Smooth muscle cell (in vitro differentiated cells): ENCODE measurements at regions not wholly inside any gene's neighbourhood (a gene's known extent, or its start where the extent isn't known, plus 50 kb on each side); places are given as distances from the start of the nearest gene placed in this dataset.

Source experiments
- DNase-seq: peaks from one replicate; lab custom pipeline; 2025; ENCODE audit not compliant: unreplicated experiment; lab: John Stamatoyannopoulos, UW
- H2AFZ ChIP-seq: fragments of 200-600 bp; sonication (generic); 2 replicates; pipeline ENCODE4 v1.6.0; 2016; ENCODE audit warnings: antibody characterized with exemption, low read depth, mild to moderate bottlenecking
- H3F3A ChIP-seq: fragments of 200-600 bp; sonication (generic); 2 replicates; pipeline ENCODE4 v1.6.0; 2017; ENCODE audit warnings: antibody characterized with exemption, low read depth
- H3K27ac ChIP-seq: fragments of 200-600 bp; sonication (generic); 2 replicates; pipeline ENCODE4 v1.5.1; 2016; ENCODE audit warnings: low read depth, mild to moderate bottlenecking
- H3K27me3 ChIP-seq: fragments of 200-600 bp; sonication (generic); 2 replicates; pipeline ENCODE4 v1.6.1; 2016; ENCODE audit warnings: low read depth, mild to moderate bottlenecking
- H3K36me3 ChIP-seq: fragments of 200-600 bp; sonication (generic); 2 replicates; pipeline ENCODE4 v1.5.1; 2016; ENCODE audit warnings: low read depth
- H3K4me1 ChIP-seq: fragments of 200-600 bp; sonication (generic); 2 replicates; pipeline ENCODE4 v1.5.1; 2016; ENCODE audit warnings: low read depth
- H3K4me2 ChIP-seq: fragments of 200-600 bp; sonication (generic); 2 replicates; pipeline ENCODE4 v1.6.0; 2016; ENCODE audit warnings: mild to moderate bottlenecking
- H3K4me3 ChIP-seq: fragments of 200-600 bp; sonication (generic); 2 replicates; pipeline ENCODE4 v1.5.1; 2016; ENCODE audit warnings: mild to moderate bottlenecking
- H3K79me2 ChIP-seq: fragments of 200-600 bp; sonication (generic); 2 replicates; pipeline ENCODE4 v1.6.0; 2016; ENCODE audit warnings: low read depth, mild to moderate bottlenecking
- H3K9ac ChIP-seq: fragments of 200-600 bp; sonication (generic); 2 replicates; pipeline ENCODE4 v1.6.0; 2016; ENCODE audit warnings: low read depth
- H3K9me3 ChIP-seq: fragments of 200-600 bp; sonication (generic); replicated peaks from 2 replicates; pipeline ENCODE4 v1.5.1; 2016; ENCODE audit warnings: low read depth
- H4K20me1 ChIP-seq: fragments of 200-600 bp; sonication (generic); 2 replicates; pipeline ENCODE4 v1.6.0; 2016; ENCODE audit warnings: low read depth
- WGBS: methylation state at CpG from one replicate; pipeline ENCODE4 v1.1.7; 2016; ENCODE audit warnings: low lambda C conversion rate; 5-methylcytosine and 5-hydroxymethylcytosine counted together
- TF ChIP-seq, protein P1 (sequence below): fragments of 200-600 bp; sonication (generic); IDR thresholded peaks from 2 replicates; pipeline ENCODE4 v1.5.1; 2017; ENCODE audit warnings: borderline replicate concordance, mild to moderate bottlenecking, antibody characterized with exemption; ENCODE audit not compliant: insufficient read depth, poor library complexity, severe bottlenecking

- H3F3A ChIP-seq, result no peaks in the 10 kb centered on the region
- H3K4me2 ChIP-seq, result no peak overlapping the region
- H3K27ac ChIP-seq, result no peak overlapping the region
- H4K20me1 ChIP-seq, result no peaks in the 10 kb centered on the region
- WGBS, result 59% methylated on average over 6 of the region's 6 CpGs
- TF ChIP-seq, protein P1, sequence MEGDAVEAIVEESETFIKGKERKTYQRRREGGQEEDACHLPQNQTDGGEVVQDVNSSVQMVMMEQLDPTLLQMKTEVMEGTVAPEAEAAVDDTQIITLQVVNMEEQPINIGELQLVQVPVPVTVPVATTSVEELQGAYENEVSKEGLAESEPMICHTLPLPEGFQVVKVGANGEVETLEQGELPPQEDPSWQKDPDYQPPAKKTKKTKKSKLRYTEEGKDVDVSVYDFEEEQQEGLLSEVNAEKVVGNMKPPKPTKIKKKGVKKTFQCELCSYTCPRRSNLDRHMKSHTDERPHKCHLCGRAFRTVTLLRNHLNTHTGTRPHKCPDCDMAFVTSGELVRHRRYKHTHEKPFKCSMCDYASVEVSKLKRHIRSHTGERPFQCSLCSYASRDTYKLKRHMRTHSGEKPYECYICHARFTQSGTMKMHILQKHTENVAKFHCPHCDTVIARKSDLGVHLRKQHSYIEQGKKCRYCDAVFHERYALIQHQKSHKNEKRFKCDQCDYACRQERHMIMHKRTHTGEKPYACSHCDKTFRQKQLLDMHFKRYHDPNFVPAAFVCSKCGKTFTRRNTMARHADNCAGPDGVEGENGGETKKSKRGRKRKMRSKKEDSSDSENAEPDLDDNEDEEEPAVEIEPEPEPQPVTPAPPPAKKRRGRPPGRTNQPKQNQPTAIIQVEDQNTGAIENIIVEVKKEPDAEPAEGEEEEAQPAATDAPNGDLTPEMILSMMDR, result no peak
- H3K79me2 ChIP-seq, result no peaks in the 10 kb centered on the region
- H3K27me3 ChIP-seq, result peaks cover 5% of the 10 kb centered on the region
- H3K4me1 ChIP-seq, result no peaks in the 10 kb centered on the region
- H2AFZ ChIP-seq, result no peak overlapping the region
- no peak overlapping the region for H3K4me3 ChIP-seq
- no peak overlapping the region for H3K9ac ChIP-seq
- DNase-seq, result no peak
- H3K36me3 ChIP-seq, result no peaks in the 10 kb centered on the region
- no peaks in the 10 kb centered on the region for H3K9me3 ChIP-seq
Measured at GRCh38 chr5:6305853-6306252, 72.5 kb downstream of the MED10 start.

- no peaks in the 10 kb centered on the region for H3F3A ChIP-seq
- TF ChIP-seq, protein P1, result no peak
- H3K36me3 ChIP-seq, result no peaks in the 10 kb centered on the region
- 65% methylated on average over 5 of the region's 5 CpGs for WGBS
- H3K79me2 ChIP-seq, result no peaks in the 10 kb centered on the region
- H3K4me3 ChIP-seq, result no peak overlapping the region
- no peaks in the 10 kb centered on the region for H3K4me1 ChIP-seq
- no peaks in the 10 kb centered on the region for H4K20me1 ChIP-seq
- no peak overlapping the region for H2AFZ ChIP-seq
- H3K9ac ChIP-seq, result no peak overlapping the region
- peaks cover 5% of the 10 kb centered on the region for H3K27me3 ChIP-seq
- no peaks in the 10 kb centered on the region for H3K9me3 ChIP-seq
- no peak overlapping the region for H3K4me2 ChIP-seq
- no peak for DNase-seq
- H3K27ac ChIP-seq, result no peak overlapping the region
Measured at GRCh38 chr5:6302684-6303083, 75.7 kb downstream of the MED10 start.

DNA sequence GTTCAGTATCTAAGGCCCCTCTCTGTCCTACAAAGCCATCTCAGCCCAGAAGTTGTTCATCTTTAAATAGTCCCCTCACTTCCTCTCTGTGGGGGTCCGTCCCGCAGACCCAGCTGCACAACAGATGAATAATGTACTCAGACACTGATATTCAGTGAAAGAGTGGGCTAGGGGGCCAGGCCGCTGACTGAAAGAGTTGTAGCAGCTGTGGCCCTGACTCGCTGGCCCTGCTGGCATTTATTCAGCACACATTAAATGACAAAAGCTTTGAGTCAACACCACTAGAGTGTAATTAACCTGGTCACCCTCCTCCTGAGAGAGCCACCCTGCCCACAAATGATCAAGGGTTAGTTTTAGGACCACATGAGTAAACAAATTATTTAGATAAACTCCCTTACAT is 76.3 kb downstream of the MED10 start:
- no peak overlapping the region for H3K27ac ChIP-seq
- no peak overlapping the region for H2AFZ ChIP-seq
- no peaks in the 10 kb centered on the region for H3K4me1 ChIP-seq
- H3F3A ChIP-seq, result no peaks in the 10 kb centered on the region
- no peak overlapping the region for H3K9ac ChIP-seq
- TF ChIP-seq, protein P1, result no peak
- H3K79me2 ChIP-seq, result no peaks in the 10 kb centered on the region
- WGBS, result 9% methylated on average over 4 of the region's 4 CpGs
- H3K36me3 ChIP-seq, result no peaks in the 10 kb centered on the region
- no peak overlapping the region for H3K4me2 ChIP-seq
- no peaks in the 10 kb centered on the region for H3K9me3 ChIP-seq
- peaks cover 5% of the 10 kb centered on the region for H3K27me3 ChIP-seq
- no peak overlapping the region for H3K4me3 ChIP-seq
- no peaks in the 10 kb centered on the region for H4K20me1 ChIP-seq
- no peak for DNase-seq

DNA sequence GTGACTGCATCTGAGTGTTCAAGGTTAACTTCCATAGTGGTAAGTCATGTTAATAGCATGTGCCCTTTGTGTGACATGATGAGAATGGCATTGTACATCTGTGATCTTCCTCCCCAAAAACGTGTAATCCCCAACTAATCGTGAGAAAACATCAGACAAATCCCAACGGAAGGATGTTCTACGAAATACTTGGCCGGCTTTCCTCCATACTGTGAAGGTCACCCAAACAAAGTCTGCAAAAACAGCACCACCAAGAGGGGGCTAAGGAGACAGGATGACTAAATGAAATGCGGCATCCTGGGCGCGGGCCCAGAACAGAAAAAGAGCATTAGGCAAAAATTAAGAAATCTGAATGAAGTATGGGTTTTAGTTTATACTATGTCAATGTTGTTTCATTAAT is 81.8 kb downstream of the MED10 start:
- 71% methylated on average over 8 of the region's 8 CpGs for WGBS
- no peak for DNase-seq
- Histone ChIP-seq H3K27ac (no peak overlapping the region), H2AFZ (no peak overlapping the region), H3K9me3 (no peaks in the 10 kb centered on the region), H3K4me2 (no peak overlapping the region), H3F3A (no peaks in the 10 kb centered on the region), H3K79me2 (no peaks in the 10 kb centered on the region), H3K27me3 (peaks cover 17% of the 10 kb centered on the region), H4K20me1 (no peaks in the 10 kb centered on the region), H3K4me3 (no peak overlapping the region), H3K4me1 (no peaks in the 10 kb centered on the region), H3K9ac (no peak overlapping the region), H3K36me3 (no peaks in the 10 kb centered on the region)
- TF ChIP-seq, protein P1, result no peak
